Activated T-helper 17 cell treated with anti-CD3 and anti-CD28 coated beads, Interleukin-2, amount 50 U/mL, for 72 hours (primary cell): ENCODE measurements at regions not wholly inside any gene's neighbourhood (a gene's known extent, or its start where the extent isn't known, plus 50 kb on each side); places are given as distances from the start of the nearest gene placed in this dataset.

ENCODE experiments used
- ATAC-seq: fragments of 150-1000 bp; cut with Tn5 transposase; replicated peaks from 2 replicates; pipeline ENCODE4 v1.10.0; 2021; ENCODE audit warnings: mild to moderate bottlenecking, moderate library complexity
- H3K27ac Mint-ChIP-seq: one replicate; pipeline ENCODE4 v1.8.0; 2022; ENCODE audit warnings: mixed read lengths
- H3K27me3 Mint-ChIP-seq: one replicate; pipeline ENCODE4 v1.8.0; 2022; ENCODE audit warnings: mixed read lengths
- H3K36me3 Mint-ChIP-seq: one replicate; pipeline ENCODE4 v1.8.0; 2022; ENCODE audit warnings: low read depth, mild to moderate bottlenecking, mixed read lengths
- H3K4me1 Mint-ChIP-seq: one replicate; pipeline ENCODE4 v1.8.0; 2022; ENCODE audit warnings: mixed read lengths
- H3K4me3 Mint-ChIP-seq: one replicate; pipeline ENCODE4 v1.8.0; 2022; ENCODE audit warnings: mild to moderate bottlenecking, mixed read lengths
- H3K9me3 Mint-ChIP-seq: one replicate; pipeline ENCODE4 v1.8.0; 2022; ENCODE audit warnings: mixed read lengths

DNA sequence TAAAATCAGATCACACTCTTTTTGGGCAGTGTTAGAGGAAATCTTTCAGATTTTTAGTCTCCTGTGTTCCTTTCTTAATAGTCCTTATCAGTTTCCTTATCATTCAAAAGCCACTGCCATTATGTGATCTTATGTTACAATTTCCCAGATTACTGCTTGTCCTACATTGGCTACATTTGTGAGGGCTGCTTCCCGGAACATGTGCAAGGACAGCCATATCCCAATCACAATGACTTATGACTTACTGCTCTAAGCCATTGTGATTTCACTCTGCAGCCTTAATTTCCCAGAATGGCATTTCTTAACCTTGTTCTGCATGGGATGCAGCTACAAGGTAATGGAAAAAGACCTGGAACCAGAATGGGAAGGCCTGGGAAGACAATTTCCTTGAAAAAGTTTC, 125.1 kb upstream of the PPP2R3A start:
- no peak for ATAC-seq
- Mint-ChIP-seq H3K4me1 (no peaks in the 10 kb centered on the region), H3K36me3 (no peaks in the 10 kb centered on the region), H3K27ac (no peak overlapping the region), H3K27me3 (peaks cover 5% of the 10 kb centered on the region), H3K9me3 (no peaks in the 10 kb centered on the region), H3K4me3 (no peak overlapping the region)

DNA sequence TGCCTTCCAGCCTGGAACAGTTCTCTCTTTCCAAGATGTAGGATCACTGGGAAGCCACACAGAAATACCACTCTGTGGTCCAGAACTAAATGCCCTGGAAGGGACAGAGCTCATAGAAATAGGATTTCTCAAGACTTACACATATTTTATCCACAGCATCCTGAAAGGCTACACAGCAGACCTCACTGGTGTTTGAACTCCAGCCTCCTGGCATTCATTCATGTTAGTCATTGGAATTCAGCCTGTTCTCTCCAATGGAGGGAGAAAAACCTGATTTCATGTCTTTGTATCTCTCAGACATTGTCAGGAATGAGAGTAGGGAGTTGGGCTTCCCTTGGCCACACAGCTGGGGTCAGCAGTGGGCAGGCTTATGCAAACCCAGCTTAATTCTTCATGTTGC, 121.1 kb upstream of the PPP2R3A start:
- Mint-ChIP-seq H3K36me3 (no peaks in the 10 kb centered on the region), H3K27ac (no peak overlapping the region), H3K4me1 (no peaks in the 10 kb centered on the region), H3K9me3 (peaks cover 3% of the 10 kb centered on the region), H3K4me3 (no peak overlapping the region), H3K27me3 (peaks cover 3% of the 10 kb centered on the region)
- ATAC-seq, result no peak

DNA sequence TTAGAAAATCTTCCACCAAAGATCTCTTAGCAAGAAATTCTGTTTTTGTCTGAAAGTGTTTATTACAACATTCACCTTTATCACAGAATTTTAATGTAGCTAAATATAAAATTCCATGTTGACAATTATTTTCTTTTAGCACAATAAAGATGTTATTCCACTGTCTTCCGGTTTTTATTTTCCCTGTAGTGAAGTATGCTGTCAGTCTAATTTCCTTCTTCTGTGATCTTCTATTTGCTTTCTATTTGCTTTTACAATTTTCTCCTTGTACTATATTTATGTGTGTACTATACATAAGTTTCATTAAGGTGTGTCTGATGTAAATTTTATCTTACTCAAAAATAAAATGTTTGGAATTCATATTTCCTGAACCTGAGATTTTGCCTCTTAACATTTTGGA, 117.5 kb upstream of the PPP2R3A start:
- Mint-ChIP-seq H3K4me3 (no peak overlapping the region), H3K27me3 (peaks cover 10% of the 10 kb centered on the region), H3K36me3 (no peaks in the 10 kb centered on the region), H3K4me1 (no peaks in the 10 kb centered on the region), H3K9me3 (peaks cover 3% of the 10 kb centered on the region), H3K27ac (no peak overlapping the region)
- no peak for ATAC-seq

DNA sequence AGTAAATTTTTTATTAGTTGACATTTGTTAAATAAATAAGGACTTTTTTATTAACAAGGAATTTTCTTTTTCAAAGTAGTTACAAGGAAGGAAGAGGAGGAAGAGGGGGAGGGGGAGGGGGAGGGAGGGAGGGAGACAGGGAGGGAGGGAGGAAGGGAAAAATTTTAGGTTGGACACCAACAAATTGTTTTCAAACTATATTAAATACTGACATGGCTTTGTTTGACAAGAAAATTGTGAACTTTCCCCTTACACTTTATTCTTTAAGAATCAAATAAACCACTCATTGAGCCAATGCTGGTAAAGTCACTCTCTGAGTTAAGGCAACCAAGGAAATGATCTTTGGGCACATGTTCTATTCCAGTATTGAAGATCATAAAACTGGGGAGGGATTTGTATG, 115.7 kb upstream of the PPP2R3A start:
- H3K4me1 Mint-ChIP-seq, result no peaks in the 10 kb centered on the region
- peaks cover 21% of the 10 kb centered on the region for H3K27me3 Mint-ChIP-seq
- ATAC-seq, result no peak
- peaks cover 3% of the 10 kb centered on the region for H3K9me3 Mint-ChIP-seq
- no peaks in the 10 kb centered on the region for H3K36me3 Mint-ChIP-seq
- no peak overlapping the region for H3K27ac Mint-ChIP-seq
- H3K4me3 Mint-ChIP-seq, result no peak overlapping the region

DNA sequence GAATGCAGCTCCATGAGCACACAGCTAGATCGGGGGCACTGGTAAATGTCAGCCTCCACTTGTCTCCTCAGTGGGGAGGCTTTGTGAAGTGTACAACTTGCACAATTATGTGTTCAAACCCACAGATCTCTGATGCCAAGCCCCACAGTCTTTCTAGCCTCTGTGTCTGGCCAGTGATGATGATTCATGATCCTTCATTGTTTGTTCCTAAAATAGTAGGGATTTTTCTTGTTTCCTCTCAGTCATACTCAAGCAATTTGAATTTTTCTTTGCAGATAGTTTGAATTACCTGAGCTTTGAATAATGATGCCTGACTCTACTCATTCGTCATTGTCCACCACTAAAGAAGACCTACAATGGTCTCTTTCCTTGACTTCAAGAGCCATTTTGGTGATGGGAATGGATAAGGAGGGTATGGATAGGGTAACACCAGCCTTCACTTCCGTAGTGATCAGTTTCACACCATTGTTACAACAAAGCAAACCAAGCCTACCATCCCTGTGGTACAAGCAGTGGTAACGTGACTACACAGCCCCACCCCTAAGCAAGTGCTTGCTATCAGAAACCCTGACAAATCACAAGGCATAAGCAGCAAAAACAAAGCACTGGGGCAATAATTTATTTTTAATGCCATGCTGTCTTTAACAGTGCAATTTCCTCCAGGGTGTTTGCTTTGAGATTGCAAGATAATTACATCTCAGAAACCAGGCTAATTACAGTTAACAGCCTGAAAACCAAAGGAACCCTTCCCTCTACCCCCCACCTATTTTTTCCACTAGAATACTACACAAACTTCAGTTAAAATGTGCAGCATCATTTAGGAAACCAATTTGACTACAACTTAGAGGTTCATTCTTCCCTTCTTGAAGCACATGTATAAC, 114.1 kb upstream of the PPP2R3A start:
- no peak overlapping the region for H3K4me3 Mint-ChIP-seq
- H3K4me1 Mint-ChIP-seq, result no peaks in the 10 kb centered on the region
- peaks cover 26% of the 10 kb centered on the region for H3K27me3 Mint-ChIP-seq
- no peak for ATAC-seq
- H3K27ac Mint-ChIP-seq, result no peak overlapping the region
- peaks cover 3% of the 10 kb centered on the region for H3K9me3 Mint-ChIP-seq
- no peaks in the 10 kb centered on the region for H3K36me3 Mint-ChIP-seq

DNA sequence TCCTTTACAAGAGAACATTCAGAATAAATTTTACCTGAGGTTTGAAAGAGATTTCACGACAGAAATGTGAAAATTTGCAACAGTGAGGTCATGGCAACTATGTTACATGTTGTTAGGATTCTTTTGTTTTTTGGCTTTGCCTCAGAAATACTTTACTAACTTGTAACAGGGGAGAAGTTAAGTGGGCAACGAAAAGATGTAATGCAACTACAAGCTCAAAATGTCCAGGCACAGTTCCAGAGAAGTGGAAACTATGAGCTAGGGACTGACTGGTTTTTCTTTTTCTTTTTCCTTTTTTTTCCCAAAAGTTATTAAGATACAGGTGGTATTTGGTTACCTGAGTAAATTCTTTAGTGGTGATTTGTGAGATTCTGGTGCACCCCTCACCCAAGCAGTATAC, 111.5 kb upstream of the PPP2R3A start:
- Mint-ChIP-seq H3K36me3 (no peaks in the 10 kb centered on the region), H3K4me3 (no peak overlapping the region), H3K4me1 (no peaks in the 10 kb centered on the region), H3K27me3 (peaks cover 26% of the 10 kb centered on the region), H3K27ac (no peak overlapping the region), H3K9me3 (no peaks in the 10 kb centered on the region)
- no peak for ATAC-seq

DNA sequence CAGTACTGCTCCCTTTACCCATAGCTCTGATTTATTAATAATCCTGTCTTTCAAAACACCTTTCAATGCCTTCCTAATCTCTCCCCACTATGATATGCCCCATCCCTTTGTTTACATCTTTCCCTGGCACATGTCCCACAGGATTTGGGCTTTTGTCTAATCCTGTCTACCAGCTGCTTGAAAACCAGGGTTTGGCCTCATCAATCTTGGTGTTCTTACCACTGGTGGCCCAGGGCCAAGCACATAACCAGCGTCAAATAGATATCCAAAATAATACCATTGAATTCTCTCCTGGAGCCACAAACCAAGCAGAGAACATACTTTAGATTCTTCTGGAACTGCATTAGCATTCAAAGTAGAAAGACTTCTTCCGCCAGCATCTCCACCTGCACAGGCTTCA, 104.8 kb upstream of the PPP2R3A start:
- Mint-ChIP-seq H3K27me3 (peaks cover 3% of the 10 kb centered on the region), H3K36me3 (no peaks in the 10 kb centered on the region), H3K4me3 (no peak overlapping the region), H3K27ac (no peak overlapping the region), H3K9me3 (no peaks in the 10 kb centered on the region), H3K4me1 (no peaks in the 10 kb centered on the region)
- ATAC-seq, result no peak

DNA sequence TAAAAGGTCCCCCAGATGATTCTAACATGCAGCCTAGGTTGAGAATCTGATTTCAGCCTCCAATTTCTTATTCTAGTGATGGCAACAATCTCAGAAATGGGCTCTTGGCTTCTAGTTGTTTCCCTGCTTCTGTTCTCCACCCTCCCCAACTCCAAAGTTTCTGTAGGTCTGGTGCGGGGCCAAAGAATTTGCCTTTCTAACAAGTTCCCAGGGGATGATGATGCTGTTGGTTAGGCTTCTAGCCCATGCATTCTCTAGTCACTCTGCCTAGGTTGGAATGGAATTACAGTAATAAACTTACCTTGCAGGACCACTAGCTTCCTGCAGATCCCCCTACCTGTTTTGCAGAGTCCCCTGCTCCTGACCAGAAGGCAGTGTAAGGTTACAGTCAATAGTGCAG, 103.2 kb upstream of the PPP2R3A start:
- H3K9me3 Mint-ChIP-seq, result no peaks in the 10 kb centered on the region
- H3K27me3 Mint-ChIP-seq, result peaks cover 3% of the 10 kb centered on the region
- no peak overlapping the region for H3K4me3 Mint-ChIP-seq

DNA sequence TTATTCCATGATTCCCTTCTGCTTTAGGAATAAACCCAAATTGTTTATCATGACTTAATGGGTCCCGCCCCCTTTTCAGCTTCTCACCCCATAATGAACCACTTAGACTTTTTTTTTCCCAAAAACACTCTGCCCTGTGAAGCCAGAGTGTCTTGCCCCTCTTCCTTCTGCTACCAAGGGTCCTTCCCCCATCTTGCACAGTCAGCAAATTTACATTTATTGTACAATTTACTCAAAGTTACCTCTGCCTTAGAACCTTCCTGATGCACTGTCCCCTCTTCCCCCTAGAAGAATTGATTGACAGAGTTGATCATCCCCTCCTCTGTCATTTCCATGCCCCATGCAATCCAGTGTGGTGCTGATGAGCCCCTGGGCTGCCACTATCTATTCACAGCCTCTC, 101.5 kb upstream of the PPP2R3A start:
- Mint-ChIP-seq H3K27me3 (peaks cover 3% of the 10 kb centered on the region), H3K36me3 (no peaks in the 10 kb centered on the region), H3K4me1 (no peaks in the 10 kb centered on the region), H3K27ac (no peak overlapping the region), H3K4me3 (no peak overlapping the region), H3K9me3 (no peaks in the 10 kb centered on the region)
- ATAC-seq, result no peak

More for the DNA sequence above, 103.2 kb upstream of the PPP2R3A start:
- ATAC-seq, result no peak
- Mint-ChIP-seq H3K36me3 (no peaks in the 10 kb centered on the region), H3K4me1 (no peaks in the 10 kb centered on the region), H3K27ac (no peak overlapping the region)

DNA sequence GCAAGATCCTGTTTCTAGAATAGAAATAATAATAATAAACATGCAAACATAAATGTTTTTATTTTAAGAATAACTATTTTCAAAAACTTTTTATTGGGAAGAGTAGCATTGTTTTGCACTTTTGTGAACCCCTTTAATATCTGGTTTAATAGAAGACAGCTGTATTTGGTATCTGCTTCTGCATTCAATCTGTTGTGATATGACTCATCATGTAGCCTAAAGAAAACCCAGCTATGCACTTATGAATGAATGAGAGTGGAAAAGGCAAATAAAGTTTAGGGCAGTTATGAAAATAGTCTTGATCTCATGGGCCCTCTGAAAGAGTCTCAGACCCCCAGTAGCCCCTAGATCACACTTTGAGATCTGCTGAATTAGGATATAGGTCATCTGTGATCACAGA, 100.4 kb upstream of the PPP2R3A start:
- no peak for ATAC-seq
- H3K36me3 Mint-ChIP-seq, result no peaks in the 10 kb centered on the region
- no peaks in the 10 kb centered on the region for H3K9me3 Mint-ChIP-seq
- no peak overlapping the region for H3K27ac Mint-ChIP-seq
- H3K4me1 Mint-ChIP-seq, result no peaks in the 10 kb centered on the region
- H3K27me3 Mint-ChIP-seq, result peaks cover 3% of the 10 kb centered on the region
- H3K4me3 Mint-ChIP-seq, result no peak overlapping the region

DNA sequence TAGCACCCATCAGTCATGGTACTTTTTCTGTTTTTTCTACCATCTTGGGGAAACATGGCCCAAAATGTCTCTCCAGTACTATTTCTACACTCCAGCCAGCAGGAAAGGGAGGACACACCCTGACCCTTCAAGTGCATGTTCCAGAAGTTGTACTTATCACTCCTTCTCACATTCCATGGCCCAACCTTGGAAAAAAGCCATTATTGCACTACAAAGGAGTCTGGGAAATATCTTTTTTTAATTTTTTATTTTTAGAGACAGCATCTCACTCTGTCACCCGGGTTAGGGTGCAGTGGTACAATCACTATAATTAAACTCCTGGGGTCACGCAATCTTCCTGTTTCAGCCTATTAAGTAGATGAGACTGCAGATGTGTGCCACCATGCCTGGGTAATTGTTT, 100.0 kb upstream of the PPP2R3A start:
- no peaks in the 10 kb centered on the region for H3K9me3 Mint-ChIP-seq
- H3K4me3 Mint-ChIP-seq, result no peak overlapping the region
- no peak for ATAC-seq
- H3K27ac Mint-ChIP-seq, result no peak overlapping the region
- peaks cover 3% of the 10 kb centered on the region for H3K27me3 Mint-ChIP-seq
- no peaks in the 10 kb centered on the region for H3K36me3 Mint-ChIP-seq
- no peaks in the 10 kb centered on the region for H3K4me1 Mint-ChIP-seq

DNA sequence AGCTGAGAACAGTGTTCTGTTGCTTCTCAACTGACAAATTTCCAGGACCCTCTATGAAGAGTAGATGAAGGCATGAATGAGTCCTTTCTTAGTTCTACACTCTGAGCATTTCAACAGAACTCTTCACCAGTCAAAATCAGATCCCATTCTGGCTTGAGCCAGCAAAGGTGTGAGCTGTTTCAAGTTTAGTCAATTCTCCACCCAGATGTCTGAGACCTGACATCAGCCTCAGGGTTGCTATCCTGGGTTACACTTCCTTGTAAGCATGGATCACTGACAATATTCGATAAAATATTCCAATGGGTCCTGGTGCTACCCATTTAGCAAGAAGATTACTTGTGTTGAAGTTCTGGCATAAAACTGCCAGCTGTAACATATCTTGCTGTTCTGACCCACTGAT, 97.6 kb upstream of the PPP2R3A start:
- Mint-ChIP-seq H3K4me1 (no peaks in the 10 kb centered on the region), H3K9me3 (peaks cover 8% of the 10 kb centered on the region), H3K4me3 (no peak overlapping the region), H3K27ac (no peak overlapping the region), H3K36me3 (no peaks in the 10 kb centered on the region), H3K27me3 (peaks cover 12% of the 10 kb centered on the region)
- no peak for ATAC-seq

DNA sequence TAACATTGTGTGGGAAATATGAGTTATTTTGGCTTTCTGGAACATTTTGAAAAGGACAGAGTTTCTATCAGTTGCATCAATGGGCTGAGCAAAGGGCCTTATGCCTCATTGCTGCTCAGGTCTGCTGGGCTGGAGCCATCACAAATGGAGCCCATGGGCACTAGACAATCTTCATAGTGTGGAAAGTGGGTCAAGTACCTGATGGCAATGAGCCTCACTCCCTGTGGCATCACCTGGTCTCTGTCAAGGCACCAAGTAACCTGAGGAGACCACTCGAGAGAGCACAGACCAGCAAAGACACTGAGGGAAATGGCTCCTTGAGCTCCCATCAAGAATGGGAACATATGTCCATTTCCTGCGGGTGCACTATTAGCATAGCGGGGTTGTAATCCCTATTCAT, 96.7 kb upstream of the PPP2R3A start:
- H3K9me3 Mint-ChIP-seq, result peaks cover 16% of the 10 kb centered on the region
- H3K27me3 Mint-ChIP-seq, result peaks cover 21% of the 10 kb centered on the region
- H3K4me3 Mint-ChIP-seq, result no peak overlapping the region
- H3K27ac Mint-ChIP-seq, result no peak overlapping the region
- ATAC-seq, result no peak
- H3K36me3 Mint-ChIP-seq, result no peaks in the 10 kb centered on the region
- no peaks in the 10 kb centered on the region for H3K4me1 Mint-ChIP-seq

DNA sequence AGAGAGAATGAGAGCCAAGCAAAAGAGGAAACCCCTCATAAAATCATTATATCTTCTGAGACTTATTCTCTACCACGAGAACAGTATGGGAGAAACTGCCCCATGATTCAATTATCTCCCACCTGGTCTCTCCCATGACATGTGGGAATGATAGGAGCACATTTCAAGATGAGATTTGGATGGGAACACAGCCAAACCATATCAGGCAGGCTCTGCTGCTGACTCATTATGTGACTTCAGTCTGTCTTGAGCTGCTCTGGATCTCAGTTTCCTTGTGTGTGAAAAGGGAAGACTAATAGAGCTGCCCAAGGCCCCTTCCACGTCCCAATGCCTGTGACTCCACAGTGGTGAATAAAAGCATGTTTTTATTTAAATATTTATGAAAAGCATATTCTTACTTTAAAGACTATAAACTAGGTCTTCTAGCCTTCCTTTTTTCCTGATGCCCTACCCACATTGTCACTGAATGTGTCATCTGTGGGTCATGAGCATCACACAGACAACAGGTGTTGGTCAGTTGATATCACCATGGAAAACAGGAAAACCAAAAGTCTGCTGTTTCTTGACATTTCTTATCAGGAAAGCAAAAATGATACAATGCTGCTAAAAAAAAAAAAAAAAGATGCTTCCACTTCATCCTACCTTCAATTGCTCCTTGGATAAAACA, 96.0 kb upstream of the PPP2R3A start:
- Mint-ChIP-seq H3K27me3 (peaks cover 21% of the 10 kb centered on the region), H3K9me3 (peaks cover 17% of the 10 kb centered on the region), H3K4me1 (no peaks in the 10 kb centered on the region), H3K27ac (no peak overlapping the region), H3K4me3 (no peak overlapping the region), H3K36me3 (no peaks in the 10 kb centered on the region)
- ATAC-seq, result no peak

DNA sequence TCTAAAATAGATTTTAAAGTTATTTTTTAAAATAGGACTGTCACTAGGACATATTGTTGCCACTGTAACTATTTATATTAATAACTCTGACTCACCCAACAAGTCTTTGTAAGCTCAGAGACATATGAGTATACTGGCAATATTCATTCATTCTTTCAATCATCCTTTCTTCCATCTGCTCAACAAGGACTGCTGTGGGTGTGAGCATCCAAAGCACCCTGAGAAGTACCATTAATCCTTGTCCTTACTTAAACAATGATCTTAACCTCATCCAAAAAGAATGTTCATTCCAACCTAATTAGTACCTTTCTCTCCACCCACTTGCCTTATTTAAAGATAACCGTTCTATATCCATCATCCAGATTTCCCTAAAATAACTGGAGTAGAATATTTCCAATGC, 94.2 kb upstream of the PPP2R3A start:
- Mint-ChIP-seq H3K27me3 (peaks cover 21% of the 10 kb centered on the region), H3K27ac (no peak overlapping the region), H3K4me1 (no peaks in the 10 kb centered on the region), H3K4me3 (no peak overlapping the region), H3K36me3 (no peaks in the 10 kb centered on the region), H3K9me3 (peaks cover 17% of the 10 kb centered on the region)
- ATAC-seq, result no peak
